ENCODE measurements at regions not wholly inside any gene's neighbourhood (a gene's known extent, or its start where the extent isn't known, plus 50 kb on each side); places are given as distances from the start of the nearest gene placed in this dataset.
A peak's percentile ranks its signal among the peaks of the same experiment; 100 is the strongest.
"Not testable (repeated sequence)": the region's sequence is repeated elsewhere in the genome, so short reads cannot be mapped to it uniquely, and the experiment has no call there.

DNA sequence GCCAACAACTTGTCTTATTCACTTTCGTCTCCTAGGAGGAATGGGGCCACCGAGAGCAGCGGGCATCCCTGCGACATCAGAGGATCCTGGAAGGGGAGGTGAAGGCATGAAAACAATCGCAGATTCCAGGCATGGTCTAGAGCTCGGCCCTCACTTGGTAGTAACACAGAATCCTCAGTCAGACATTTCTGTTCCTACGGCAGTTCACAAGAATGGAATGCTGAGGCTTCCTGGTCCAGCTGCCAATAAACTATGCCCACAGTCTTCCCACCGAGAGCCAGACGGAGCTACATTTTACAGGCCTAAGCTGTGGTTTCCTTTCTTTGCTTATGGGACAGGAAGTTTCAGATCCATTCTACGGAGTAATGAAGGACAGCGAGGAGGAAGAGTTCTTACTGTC is 75.8 kb downstream of the OR13A1 start:
- Histone ChIP-seq H3K36me3 (ENCODE audit: control insufficient read depth in 1 of 2, insufficient read depth in 2 of 2, low read length in 2 of 2) (no peaks in the 10 kb centered on the region), H3K27me3 (ENCODE audit: control insufficient read depth in 1 of 2, insufficient read depth in 2 of 2, low read length in 2 of 2) (peaks cover 0 to 4% of the 10 kb centered on the region in 2 donors), H3K9ac (ENCODE audit: low read depth in 1 of 2, low read length in 2 of 2) (no peak overlapping the region), H3K4me1 (ENCODE audit: control insufficient read depth in 1 of 2, insufficient read depth in 2 of 2, low read length in 2 of 2) (no peaks in the 10 kb centered on the region), H3K9me3 (ENCODE audit: control insufficient read depth in 1 of 2, low read length in 2 of 2) (no peaks in the 10 kb centered on the region), H3K4me3 (ENCODE audit: low read depth in 1 of 2, low read length in 2 of 2) (no peak overlapping the region), H3K27ac (ENCODE audit: low read depth, low read length) (no peak overlapping the region)

DNA sequence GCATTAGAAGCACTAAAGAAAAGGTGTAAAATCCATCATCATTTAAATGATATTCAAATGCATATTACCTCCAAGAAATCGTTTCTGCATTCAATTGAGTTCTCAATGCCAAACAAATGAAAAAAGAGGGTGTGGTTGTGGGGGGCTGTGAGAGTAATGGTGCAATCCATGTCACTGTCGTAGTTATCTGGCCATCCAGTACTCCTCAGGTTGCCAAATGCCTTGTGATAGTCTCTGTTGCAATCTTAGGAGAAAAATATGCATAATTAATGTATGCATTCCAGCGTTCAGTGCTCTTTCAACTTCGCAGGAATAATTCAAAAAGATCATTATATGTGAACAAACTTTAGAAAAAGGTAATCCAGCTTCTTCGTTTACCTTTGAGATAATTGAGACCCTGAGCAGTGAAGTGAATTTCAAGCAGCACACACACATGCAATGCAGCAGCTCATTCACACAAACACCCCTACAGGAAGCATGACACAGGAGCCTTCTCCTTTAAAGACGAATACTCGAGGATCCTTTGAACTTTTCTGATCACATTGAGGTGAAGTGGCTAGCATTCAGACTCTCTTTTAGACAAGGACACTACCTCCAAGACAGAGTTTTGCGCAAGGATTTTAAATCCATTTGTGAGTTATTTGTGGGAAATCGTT is 73.4 kb downstream of the OR13A1 start:
- H3K9me3 ChIP-seq (ENCODE audit: control insufficient read depth in 1 of 2, low read length in 2 of 2): no peaks in the 10 kb centered on the region
- H3K4me1 ChIP-seq (ENCODE audit: control insufficient read depth in 1 of 2, insufficient read depth in 2 of 2, low read length in 2 of 2): no peaks in the 10 kb centered on the region
- H3K36me3 ChIP-seq (ENCODE audit: control insufficient read depth in 1 of 2, insufficient read depth in 2 of 2, low read length in 2 of 2): no peaks in the 10 kb centered on the region
- H3K4me3 ChIP-seq (ENCODE audit: low read depth in 1 of 2, low read length in 2 of 2): no peak overlapping the region
- H3K9ac ChIP-seq (ENCODE audit: low read depth in 1 of 2, low read length in 2 of 2): no peak overlapping the region
- no peak overlapping the region for H3K27ac ChIP-seq (ENCODE audit: low read depth, low read length)
- H3K27me3 ChIP-seq (ENCODE audit: control insufficient read depth in 1 of 2, insufficient read depth in 2 of 2, low read length in 2 of 2): peaks cover 0 to 4% of the 10 kb centered on the region in 2 donors

DNA sequence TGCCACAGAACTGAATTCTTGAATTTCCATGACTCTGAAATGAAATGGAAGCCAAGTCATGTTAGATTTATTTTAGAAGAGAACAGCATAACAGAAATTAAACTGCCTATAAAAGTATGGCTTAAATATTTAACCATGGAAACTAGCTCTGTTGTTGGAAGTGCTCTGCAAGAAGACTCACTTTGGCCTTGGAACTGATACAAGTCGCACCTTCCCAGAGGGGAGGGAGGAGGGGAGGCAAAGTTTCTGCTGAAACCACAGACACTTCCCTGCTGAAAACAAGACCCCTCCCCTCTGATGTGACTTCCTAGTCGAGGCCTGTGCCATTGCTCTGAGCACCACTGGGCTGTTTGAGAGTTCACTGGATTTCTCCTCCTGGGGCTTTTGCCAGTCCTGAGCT is 72.1 kb downstream of the OR13A1 start:
- Histone ChIP-seq H3K27ac (ENCODE audit: low read depth, low read length) (no peak overlapping the region), H3K9ac (ENCODE audit: low read depth in 1 of 2, low read length in 2 of 2) (no peak overlapping the region), H3K27me3 (ENCODE audit: control insufficient read depth in 1 of 2, insufficient read depth in 2 of 2, low read length in 2 of 2) (peaks cover 0 to 4% of the 10 kb centered on the region in 2 donors), H3K4me1 (ENCODE audit: control insufficient read depth in 1 of 2, insufficient read depth in 2 of 2, low read length in 2 of 2) (no peaks in the 10 kb centered on the region), H3K4me3 (ENCODE audit: low read depth in 1 of 2, low read length in 2 of 2) (no peak overlapping the region), H3K36me3 (ENCODE audit: control insufficient read depth in 1 of 2, insufficient read depth in 2 of 2, low read length in 2 of 2) (no peaks in the 10 kb centered on the region), H3K9me3 (ENCODE audit: control insufficient read depth in 1 of 2, low read length in 2 of 2) (no peaks in the 10 kb centered on the region)

DNA sequence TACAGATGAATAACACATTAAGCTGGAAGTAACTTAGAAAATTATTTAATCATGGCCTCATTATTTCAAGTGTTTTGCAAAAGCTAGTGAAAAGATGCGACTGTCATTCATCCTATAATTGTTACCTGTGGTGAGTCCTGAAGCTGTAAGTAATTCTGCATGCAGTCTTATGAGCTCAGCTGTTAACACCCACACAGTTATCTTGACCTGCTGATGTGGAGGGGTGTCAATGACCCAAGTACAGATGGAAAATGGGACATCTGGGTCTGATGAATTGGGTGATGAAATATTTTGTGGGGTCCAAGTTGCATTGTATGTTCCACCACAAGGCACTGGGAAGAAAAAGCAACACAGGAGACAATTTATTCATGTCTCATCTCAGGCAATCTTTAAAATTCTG is 68.9 kb downstream of the OR13A1 start:
- Histone ChIP-seq H3K4me1 (ENCODE audit: control insufficient read depth in 1 of 2, insufficient read depth in 2 of 2, low read length in 2 of 2) (no peaks in the 10 kb centered on the region), H3K4me3 (ENCODE audit: low read depth in 1 of 2, low read length in 2 of 2) (no peak overlapping the region), H3K36me3 (ENCODE audit: control insufficient read depth in 1 of 2, insufficient read depth in 2 of 2, low read length in 2 of 2) (no peaks in the 10 kb centered on the region), H3K27ac (ENCODE audit: low read depth, low read length) (no peak overlapping the region), H3K9me3 (ENCODE audit: control insufficient read depth in 1 of 2, low read length in 2 of 2) (no peaks in the 10 kb centered on the region), H3K9ac (ENCODE audit: low read depth in 1 of 2, low read length in 2 of 2) (no peak overlapping the region), H3K27me3 (ENCODE audit: control insufficient read depth in 1 of 2, insufficient read depth in 2 of 2, low read length in 2 of 2) (no peaks in the 10 kb centered on the region)

DNA sequence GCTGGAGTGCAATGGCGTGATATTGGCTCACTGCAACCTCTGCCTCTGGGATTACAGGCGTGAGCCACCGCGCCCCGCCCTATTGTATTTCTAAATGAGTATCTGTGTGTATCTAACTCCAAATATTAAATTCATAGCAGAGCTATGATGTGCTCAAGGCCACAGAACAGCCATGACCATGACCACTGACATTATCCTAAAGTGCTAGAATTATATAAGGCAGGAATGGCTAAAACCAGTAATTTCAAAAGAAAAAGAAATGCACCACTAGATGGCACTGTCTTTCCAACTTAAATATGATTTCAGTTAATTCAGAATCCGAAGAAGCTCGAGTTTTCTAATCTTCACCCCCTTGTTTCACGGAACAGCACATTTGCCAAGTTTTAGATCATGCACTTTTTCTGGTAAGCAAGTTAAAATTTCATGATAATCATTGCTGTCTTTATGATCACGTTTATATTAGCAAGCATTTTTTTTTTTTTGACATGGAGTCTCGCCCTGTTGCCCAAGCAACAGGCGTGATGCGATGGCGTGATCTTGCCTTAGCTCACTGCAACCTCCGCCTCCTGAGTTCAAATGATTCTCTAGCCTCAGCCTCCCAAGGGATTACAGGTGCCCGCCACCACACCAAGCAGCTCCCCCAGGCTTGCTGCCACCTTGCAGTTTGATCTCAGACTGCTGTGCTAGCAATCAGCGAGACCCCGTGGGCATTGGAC is 65.3 kb downstream of the OR13A1 start:
- Histone ChIP-seq H3K4me3 (ENCODE audit: low read depth in 1 of 2, low read length in 2 of 2) (peak overlapping the region; percentile 6 to 21), H3K9ac (ENCODE audit: low read depth in 1 of 2, low read length in 2 of 2) (no peak overlapping the region), H3K4me1 (ENCODE audit: control insufficient read depth in 1 of 2, insufficient read depth in 2 of 2, low read length in 2 of 2) (no peaks in the 10 kb centered on the region), H3K36me3 (ENCODE audit: control insufficient read depth in 1 of 2, insufficient read depth in 2 of 2, low read length in 2 of 2) (no peaks in the 10 kb centered on the region), H3K9me3 (ENCODE audit: control insufficient read depth in 1 of 2, low read length in 2 of 2) (no peaks in the 10 kb centered on the region), H3K27me3 (ENCODE audit: control insufficient read depth in 1 of 2, insufficient read depth in 2 of 2, low read length in 2 of 2) (no peaks in the 10 kb centered on the region), H3K27ac (ENCODE audit: low read depth, low read length) (no peak overlapping the region)

DNA sequence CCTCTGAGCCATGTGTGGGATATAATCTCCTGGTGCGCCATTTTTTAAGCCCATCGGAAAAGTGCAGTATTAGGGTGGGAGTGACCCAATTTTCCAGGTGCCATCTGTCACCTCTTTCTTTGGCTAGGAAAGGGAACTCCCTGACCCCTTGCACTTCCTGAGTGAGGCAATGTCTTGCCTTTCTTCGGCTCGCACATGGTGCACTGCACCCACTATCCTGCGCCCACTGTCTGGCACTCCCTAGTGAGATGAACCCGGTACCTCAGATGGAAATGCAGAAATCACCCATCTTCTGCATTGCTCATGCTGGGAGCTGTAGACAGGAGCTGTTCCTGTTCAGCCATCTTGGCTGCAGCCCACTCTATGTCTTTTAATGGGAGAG is 64.7 kb downstream of the OR13A1 start:
- H3K9ac ChIP-seq (ENCODE audit: low read depth in 1 of 2, low read length in 2 of 2); H3K36me3 ChIP-seq (ENCODE audit: control insufficient read depth in 1 of 2, insufficient read depth in 2 of 2, low read length in 2 of 2); H3K9me3 ChIP-seq (ENCODE audit: control insufficient read depth in 1 of 2, low read length in 2 of 2); H3K4me1 ChIP-seq (ENCODE audit: control insufficient read depth in 1 of 2, insufficient read depth in 2 of 2, low read length in 2 of 2); H3K27me3 ChIP-seq (ENCODE audit: control insufficient read depth in 1 of 2, insufficient read depth in 2 of 2, low read length in 2 of 2); H3K27ac ChIP-seq (ENCODE audit: low read depth, low read length): not testable (repeated sequence)
- peak overlapping the region in 1 of 2 donors; percentile 21 for H3K4me3 ChIP-seq (ENCODE audit: low read depth in 1 of 2, low read length in 2 of 2)

Measured in duodenal mucosa (tissue), 2 donors.